ENCODE measurements at regions not wholly inside any gene's neighbourhood (a gene's known extent, or its start where the extent isn't known, plus 50 kb on each side); places are given as distances from the start of the nearest gene placed in this dataset.

GRCh38 chr18:68244786-68245185 is 470.1 kb downstream of the TMX3 start:
- Mint-ChIP-seq H3K27me3 (ENCODE audit: insufficient read depth, low read depth) (no peaks in the 10 kb centered on the region), H3K27ac (no peak overlapping the region), H3K4me3 (no peak overlapping the region), H3K9me3 (peaks cover 14% of the 10 kb centered on the region), H3K4me1 (no peaks in the 10 kb centered on the region), H3K36me3 (no peaks in the 10 kb centered on the region)
- no peak overlapping the region for H3K4me3 ChIP-seq
- DNase-seq (ENCODE audit: low spot score) = no peak
- no peaks in the 10 kb centered on the region for H3K27me3 ChIP-seq
- no peaks in the 10 kb centered on the region for H3K9me3 ChIP-seq (ENCODE audit: low read depth)
- no peaks in the 10 kb centered on the region for H3F3A ChIP-seq (ENCODE audit: low read depth)
- no peak overlapping the region for H3K27ac ChIP-seq
- H3K9ac ChIP-seq = no peak overlapping the region
- no peaks in the 10 kb centered on the region for H4K20me1 ChIP-seq (ENCODE audit: low read depth)
- H2AFZ ChIP-seq (replicated peaks) = no peak overlapping the region
- no peak overlapping the region for H3K4me2 ChIP-seq
- H3K36me3 ChIP-seq = no peaks in the 10 kb centered on the region
- no peaks in the 10 kb centered on the region for H3K4me1 ChIP-seq
- TF ChIP-seq EZH2 (IDR thresholded peaks at IDR 0.05) (no peak), EZH2phosphoT487 (IDR thresholded peaks at IDR 0.05) (no peak), CTCF (IDR thresholded peaks at IDR 0.05) (no peak)
- H3K79me2 ChIP-seq (ENCODE audit: low read depth) = no peaks in the 10 kb centered on the region

- Histone ChIP-seq H3K4me1 (no peaks in the 10 kb centered on the region), H3K9ac (no peak overlapping the region), H3K4me2 (no peak overlapping the region), H3K36me3 (no peaks in the 10 kb centered on the region), H3K4me3 (no peak overlapping the region), H4K20me1 (ENCODE audit: low read depth) (no peaks in the 10 kb centered on the region), H3K27ac (no peak overlapping the region), H3K9me3 (ENCODE audit: low read depth) (no peaks in the 10 kb centered on the region), H3F3A (ENCODE audit: low read depth) (no peaks in the 10 kb centered on the region), H3K27me3 (no peaks in the 10 kb centered on the region), H3K79me2 (ENCODE audit: low read depth) (no peaks in the 10 kb centered on the region), H2AFZ (replicated peaks) (no peak overlapping the region)
- TF ChIP-seq EZH2 (IDR thresholded peaks at IDR 0.05) (no peak), CTCF (IDR thresholded peaks at IDR 0.05) (no peak), EZH2phosphoT487 (IDR thresholded peaks at IDR 0.05) (no peak)
- Mint-ChIP-seq H3K4me1 (no peaks in the 10 kb centered on the region), H3K36me3 (no peaks in the 10 kb centered on the region), H3K27ac (no peak overlapping the region), H3K9me3 (peaks cover 4% of the 10 kb centered on the region), H3K4me3 (no peak overlapping the region), H3K27me3 (ENCODE audit: insufficient read depth, low read depth) (no peaks in the 10 kb centered on the region)
- no peak for DNase-seq (ENCODE audit: low spot score)
Measured at GRCh38 chr18:68241881-68242280, 473.0 kb downstream of the TMX3 start.

- H4K20me1 ChIP-seq (ENCODE audit: low read depth) = no peaks in the 10 kb centered on the region
- H3K4me3 ChIP-seq = no peak overlapping the region
- H3K9me3 Mint-ChIP-seq = peaks cover 4% of the 10 kb centered on the region
- no peak for TF ChIP-seq EZH2phosphoT487 (IDR thresholded peaks at IDR 0.05)
- no peak for TF ChIP-seq CTCF (IDR thresholded peaks at IDR 0.05)
- TF ChIP-seq EZH2 (IDR thresholded peaks at IDR 0.05) = no peak
- no peaks in the 10 kb centered on the region for H3K27me3 Mint-ChIP-seq (ENCODE audit: insufficient read depth, low read depth)
- no peaks in the 10 kb centered on the region for H3K4me1 ChIP-seq
- no peaks in the 10 kb centered on the region for H3K36me3 ChIP-seq
- no peak overlapping the region for H3K4me2 ChIP-seq
- no peaks in the 10 kb centered on the region for H3K79me2 ChIP-seq (ENCODE audit: low read depth)
- no peaks in the 10 kb centered on the region for H3F3A ChIP-seq (ENCODE audit: low read depth)
- no peak for DNase-seq (ENCODE audit: low spot score)
- no peaks in the 10 kb centered on the region for H3K4me1 Mint-ChIP-seq
- H3K9me3 ChIP-seq (ENCODE audit: low read depth) = no peaks in the 10 kb centered on the region
- H3K27ac Mint-ChIP-seq = no peak overlapping the region
- no peak overlapping the region for H2AFZ ChIP-seq (replicated peaks)
- no peak overlapping the region for H3K4me3 Mint-ChIP-seq
- H3K27ac ChIP-seq = no peak overlapping the region
- no peaks in the 10 kb centered on the region for H3K27me3 ChIP-seq
- no peak overlapping the region for H3K9ac ChIP-seq
- H3K36me3 Mint-ChIP-seq = no peaks in the 10 kb centered on the region
Measured at GRCh38 chr18:68234676-68235075, 480.2 kb downstream of the TMX3 start.

- no peak for DNase-seq (ENCODE audit: low spot score)
- Histone ChIP-seq H4K20me1 (ENCODE audit: low read depth) (no peaks in the 10 kb centered on the region), H3K9me3 (ENCODE audit: low read depth) (no peaks in the 10 kb centered on the region), H2AFZ (replicated peaks) (no peak overlapping the region), H3K27ac (no peak overlapping the region), H3K4me3 (no peak overlapping the region), H3K4me1 (no peaks in the 10 kb centered on the region), H3K27me3 (no peaks in the 10 kb centered on the region), H3K79me2 (ENCODE audit: low read depth) (no peaks in the 10 kb centered on the region), H3K4me2 (no peak overlapping the region), H3F3A (ENCODE audit: low read depth) (no peaks in the 10 kb centered on the region), H3K9ac (no peak overlapping the region), H3K36me3 (no peaks in the 10 kb centered on the region)
- Mint-ChIP-seq H3K27me3 (ENCODE audit: insufficient read depth, low read depth) (no peaks in the 10 kb centered on the region), H3K27ac (no peak overlapping the region), H3K4me3 (no peak overlapping the region), H3K36me3 (no peaks in the 10 kb centered on the region), H3K9me3 (peaks cover 4% of the 10 kb centered on the region), H3K4me1 (no peaks in the 10 kb centered on the region)
- TF ChIP-seq EZH2 (IDR thresholded peaks at IDR 0.05) (no peak), EZH2phosphoT487 (IDR thresholded peaks at IDR 0.05) (no peak), CTCF (IDR thresholded peaks at IDR 0.05) (no peak)
Measured at GRCh38 chr18:68234131-68234530, 480.8 kb downstream of the TMX3 start.
